Mucosa of stomach (tissue), 1 donor: ENCODE measurements at regions not wholly inside any gene's neighbourhood (a gene's known extent, or its start where the extent isn't known, plus 50 kb on each side); places are given as distances from the start of the nearest gene placed in this dataset.

ENCODE experiments used
- H3K27me3 ChIP-seq: one replicate; pipeline ENCODE4 v1.7.0; 2013; ENCODE audit warnings: mild to moderate bottlenecking, low read length; ENCODE audit not compliant: control insufficient read depth, insufficient read depth
- H3K36me3 ChIP-seq: one replicate; pipeline ENCODE4 v1.7.0; 2013; ENCODE audit warnings: low read length; ENCODE audit not compliant: control insufficient read depth, insufficient read depth
- H3K4me1 ChIP-seq: one replicate; pipeline ENCODE4 v1.7.0; 2013; ENCODE audit warnings: mild to moderate bottlenecking, low read length; ENCODE audit not compliant: control insufficient read depth, insufficient read depth
- H3K4me3 ChIP-seq: one replicate; pipeline ENCODE4 v1.7.0; 2013; ENCODE audit warnings: low read length
- H3K9ac ChIP-seq: one replicate; pipeline ENCODE4 v1.7.0; 2013; ENCODE audit warnings: mild to moderate bottlenecking, low read length, moderate library complexity
- H3K9me3 ChIP-seq: one replicate; pipeline ENCODE4 v1.7.0; 2013; ENCODE audit warnings: mild to moderate bottlenecking, low read length, moderate library complexity; ENCODE audit not compliant: control insufficient read depth
- donor health status: Pancreatic carcinoma.

- Histone ChIP-seq H3K4me3 (no peak overlapping the region), H3K36me3 (no peaks in the 10 kb centered on the region), H3K27me3 (no peaks in the 10 kb centered on the region), H3K9ac (no peak overlapping the region), H3K4me1 (peaks cover 11% of the 10 kb centered on the region), H3K9me3 (no peaks in the 10 kb centered on the region)
Measured at GRCh38 chr6:135739288-135739687, 112.2 kb upstream of the PDE7B start.

- Histone ChIP-seq H3K4me1 (peaks cover 1% of the 10 kb centered on the region), H3K27me3 (no peaks in the 10 kb centered on the region), H3K36me3 (no peaks in the 10 kb centered on the region), H3K9me3 (no peaks in the 10 kb centered on the region), H3K4me3 (no peak overlapping the region), H3K9ac (no peak overlapping the region)
Measured at GRCh38 chr6:135740580-135740979, 110.9 kb upstream of the PDE7B start.

GRCh38 chr6:135743476-135743875, 108.0 kb upstream of the PDE7B start:
- Histone ChIP-seq H3K4me1 (no peaks in the 10 kb centered on the region), H3K9me3 (no peaks in the 10 kb centered on the region), H3K36me3 (no peaks in the 10 kb centered on the region)

GRCh38 chr6:135748189-135748588, 103.3 kb upstream of the PDE7B start:
- no peaks in the 10 kb centered on the region for H3K4me1 ChIP-seq
- H3K27me3 ChIP-seq: no peaks in the 10 kb centered on the region
- no peak overlapping the region for H3K9ac ChIP-seq
- H3K4me3 ChIP-seq: no peak overlapping the region
- H3K36me3 ChIP-seq: no peaks in the 10 kb centered on the region
- no peaks in the 10 kb centered on the region for H3K9me3 ChIP-seq

More at GRCh38 chr6:135743476-135743875, 108.0 kb upstream of the PDE7B start:
- no peak overlapping the region for H3K9ac ChIP-seq
- H3K4me3 ChIP-seq: no peak overlapping the region
- H3K27me3 ChIP-seq: no peaks in the 10 kb centered on the region

GRCh38 chr6:135750081-135750480, 101.4 kb upstream of the PDE7B start:
- H3K27me3 ChIP-seq: no peaks in the 10 kb centered on the region
- H3K9me3 ChIP-seq: no peaks in the 10 kb centered on the region
- H3K4me3 ChIP-seq: no peak overlapping the region
- no peaks in the 10 kb centered on the region for H3K36me3 ChIP-seq
- H3K9ac ChIP-seq: no peak overlapping the region
- no peaks in the 10 kb centered on the region for H3K4me1 ChIP-seq

- Histone ChIP-seq H3K9me3 (no peaks in the 10 kb centered on the region), H3K9ac (no peak overlapping the region)
Measured at GRCh38 chr6:135753196-135753595, 98.3 kb upstream of the PDE7B start.

GRCh38 chr6:135759831-135760230, 91.7 kb upstream of the PDE7B start:
- H3K9me3 ChIP-seq: no peaks in the 10 kb centered on the region
- no peaks in the 10 kb centered on the region for H3K36me3 ChIP-seq
- H3K27me3 ChIP-seq: no peaks in the 10 kb centered on the region
- H3K4me1 ChIP-seq: no peaks in the 10 kb centered on the region
- H3K9ac ChIP-seq: no peak overlapping the region
- H3K4me3 ChIP-seq: no peak overlapping the region

More at GRCh38 chr6:135753196-135753595, 98.3 kb upstream of the PDE7B start:
- Histone ChIP-seq H3K4me1 (no peaks in the 10 kb centered on the region), H3K27me3 (no peaks in the 10 kb centered on the region), H3K4me3 (no peak overlapping the region), H3K36me3 (no peaks in the 10 kb centered on the region)

- H3K9me3 ChIP-seq: no peaks in the 10 kb centered on the region
- no peak overlapping the region for H3K4me3 ChIP-seq
- H3K9ac ChIP-seq: no peak overlapping the region
- H3K36me3 ChIP-seq: no peaks in the 10 kb centered on the region
- H3K27me3 ChIP-seq: no peaks in the 10 kb centered on the region
- no peaks in the 10 kb centered on the region for H3K4me1 ChIP-seq
Measured at GRCh38 chr6:135774006-135774405, 77.5 kb upstream of the PDE7B start.

GRCh38 chr6:135779213-135779612, 72.3 kb upstream of the PDE7B start:
- no peaks in the 10 kb centered on the region for H3K9me3 ChIP-seq
- no peaks in the 10 kb centered on the region for H3K27me3 ChIP-seq

GRCh38 chr6:135780326-135780725, 71.2 kb upstream of the PDE7B start:
- no peaks in the 10 kb centered on the region for H3K4me1 ChIP-seq
- no peaks in the 10 kb centered on the region for H3K36me3 ChIP-seq

More at GRCh38 chr6:135779213-135779612, 72.3 kb upstream of the PDE7B start:
- no peaks in the 10 kb centered on the region for H3K4me1 ChIP-seq
- no peaks in the 10 kb centered on the region for H3K36me3 ChIP-seq
- H3K9ac ChIP-seq: no peak overlapping the region
- no peak overlapping the region for H3K4me3 ChIP-seq

GRCh38 chr6:135782546-135782945, 69.0 kb upstream of the PDE7B start:
- Histone ChIP-seq H3K36me3 (no peaks in the 10 kb centered on the region), H3K9ac (no peak overlapping the region), H3K4me3 (no peak overlapping the region), H3K27me3 (no peaks in the 10 kb centered on the region), H3K9me3 (no peaks in the 10 kb centered on the region), H3K4me1 (no peaks in the 10 kb centered on the region)

More at GRCh38 chr6:135780326-135780725, 71.2 kb upstream of the PDE7B start:
- Histone ChIP-seq H3K27me3 (no peaks in the 10 kb centered on the region), H3K9ac (no peak overlapping the region), H3K9me3 (no peaks in the 10 kb centered on the region), H3K4me3 (no peak overlapping the region)

- H3K9ac ChIP-seq: no peak overlapping the region
- H3K9me3 ChIP-seq: no peaks in the 10 kb centered on the region
- H3K27me3 ChIP-seq: no peaks in the 10 kb centered on the region
- H3K4me3 ChIP-seq: no peak overlapping the region
- H3K36me3 ChIP-seq: no peaks in the 10 kb centered on the region
- H3K4me1 ChIP-seq: no peaks in the 10 kb centered on the region
Measured at GRCh38 chr6:135784507-135784906, 67.0 kb upstream of the PDE7B start.

- H3K9me3 ChIP-seq: no peaks in the 10 kb centered on the region
- H3K4me3 ChIP-seq: no peak overlapping the region
- H3K4me1 ChIP-seq: no peaks in the 10 kb centered on the region
- no peak overlapping the region for H3K9ac ChIP-seq
- no peaks in the 10 kb centered on the region for H3K27me3 ChIP-seq
- H3K36me3 ChIP-seq: no peaks in the 10 kb centered on the region
Measured at GRCh38 chr6:135789375-135790050, 62.0 kb upstream of the PDE7B start.
